Natural killer cell (primary cell): ENCODE measurements at regions not wholly inside any gene's neighbourhood (a gene's known extent, or its start where the extent isn't known, plus 50 kb on each side); places are given as distances from the start of the nearest gene placed in this dataset.
"Not testable (repeated sequence)": the region's sequence is repeated elsewhere in the genome, so short reads cannot be mapped to it uniquely, and the experiment has no call there.

Experiments
- ATAC-seq, 3 donors: fragments of 150-1000 bp in 2 of 3; fragments of 200-7000 bp in 1 of 3; cut with Tn5 transposase; 1 replicate in 1 of 3; 2 replicates in 2 of 3; pipeline ENCODE4 v1.10.0; 2021; ENCODE audit warnings: mild to moderate bottlenecking in 2 of 3, moderate library complexity in 2 of 3
- DNase-seq, 2 donors: peaks; one replicate each; pipeline versions ENCODE4 v3.0.0 to v3.0.0-alpha.2; 2013 to 2021; ENCODE audit warnings: mixed read lengths in 1 of 2
- H3K27ac ChIP-seq: one replicate; pipeline ENCODE4 v1.5.1; 2013; ENCODE audit warnings: mild to moderate bottlenecking, low read length
- H3K27me3 ChIP-seq: one replicate; pipeline ENCODE4 v1.6.1; 2013; ENCODE audit warnings: low read length; ENCODE audit not compliant: control insufficient read depth, insufficient read depth
- H3K36me3 ChIP-seq: one replicate; pipeline ENCODE4 v1.6.1; 2013; ENCODE audit warnings: low read length; ENCODE audit not compliant: control insufficient read depth, insufficient read depth
- H3K4me1 ChIP-seq: one replicate; pipeline ENCODE4 v1.6.1; 2013; ENCODE audit warnings: low read length; ENCODE audit not compliant: control insufficient read depth, insufficient read depth
- H3K4me3 ChIP-seq: one replicate; pipeline ENCODE4 v1.5.1; 2013; ENCODE audit warnings: low read length
- H3K9me3 ChIP-seq: one replicate; pipeline ENCODE4 v1.6.1; 2013; ENCODE audit warnings: low read length; ENCODE audit not compliant: control insufficient read depth, insufficient read depth
- H3K27ac Mint-ChIP-seq, 2 donors: one replicate each; pipeline ENCODE4 v1.8.0; 2022; ENCODE audit warnings: mild to moderate bottlenecking in 2 of 2, mixed read lengths in 2 of 2, moderate library complexity in 1 of 2
- H3K27me3 Mint-ChIP-seq, 2 donors: one replicate each; pipeline ENCODE4 v1.8.0; 2022; ENCODE audit warnings: low read depth in 2 of 2, mixed read lengths in 2 of 2
- H3K36me3 Mint-ChIP-seq: one replicate; pipeline ENCODE4 v1.8.0; 2022; ENCODE audit warnings: mixed read lengths
- H3K4me1 Mint-ChIP-seq, 2 donors: one replicate each; pipeline ENCODE4 v1.8.0; 2022; ENCODE audit warnings: mixed read lengths in 2 of 2
- H3K4me3 Mint-ChIP-seq: one replicate; pipeline ENCODE4 v1.8.0; 2022; ENCODE audit warnings: mild to moderate bottlenecking, moderate library complexity, mixed read lengths
- H3K9me3 Mint-ChIP-seq, 2 donors: one replicate each; pipeline ENCODE4 v1.8.0; 2022; ENCODE audit warnings: mixed read lengths in 2 of 2
- CTCF ChIP-seq: fragments of 200-600 bp; IDR thresholded peaks from one replicate; pipeline ENCODE4 v1.8.0; 2022; ENCODE audit warnings: antibody characterized with exemption
- WGBS: methylation state at CpG from one replicate; pipeline ENCODE4 v1.1.7; 2013; ENCODE audit warnings: missing lambda C conversion rate; ENCODE audit not compliant: insufficient coverage; 5-methylcytosine and 5-hydroxymethylcytosine counted together
- intact Hi-C: fragments of 100-400 bp; cut with micrococcal nuclease; formaldehyde crosslinking; loops from one replicate; pipeline ENCODE4 v1.14.2; 2022

GRCh38 chr12:91717804-91718203 is 427.8 kb downstream of the BTG1 start:
- H3K4me3 ChIP-seq = no peak overlapping the region
- H3K36me3 ChIP-seq = no peaks in the 10 kb centered on the region
- no peak for ATAC-seq
- no peak overlapping the region for H3K4me3 Mint-ChIP-seq
- H3K27me3 ChIP-seq = no peaks in the 10 kb centered on the region
- H3K27ac Mint-ChIP-seq = no peak overlapping the region
- no peaks in the 10 kb centered on the region for H3K4me1 ChIP-seq
- no CpG with 5 or more reads among the region's 3 CpGs for WGBS
- no peaks in the 10 kb centered on the region for H3K9me3 Mint-ChIP-seq
- no peaks in the 10 kb centered on the region for H3K9me3 ChIP-seq
- no peak for TF ChIP-seq CTCF
- H3K27me3 Mint-ChIP-seq = peaks cover 2 to 12% of the 10 kb centered on the region in 2 donors
- intact Hi-C loops = no loop called here
- H3K27ac ChIP-seq = no peak overlapping the region
- H3K4me1 Mint-ChIP-seq = peaks cover 4 to 5% of the 10 kb centered on the region in 2 donors
- no peak for DNase-seq
- H3K36me3 Mint-ChIP-seq = no peaks in the 10 kb centered on the region

- DNase-seq, H3K27me3 Mint-ChIP-seq, H3K9me3 Mint-ChIP-seq, ATAC-seq, H3K4me1 ChIP-seq, H3K36me3 Mint-ChIP-seq, H3K36me3 ChIP-seq, H3K27me3 ChIP-seq, H3K4me3 Mint-ChIP-seq, intact Hi-C loops, H3K27ac Mint-ChIP-seq, H3K27ac ChIP-seq, H3K4me1 Mint-ChIP-seq, H3K4me3 ChIP-seq, H3K9me3 ChIP-seq: not testable (repeated sequence)
- 92% methylated on average over 1 of the region's 2 CpGs for WGBS
These were observed 433.7 kb downstream of the BTG1 start for GRCh38 chr12:91711925-91712324.

GRCh38 chr12:91706466-91706865 is 439.2 kb downstream of the BTG1 start:
- TF ChIP-seq CTCF = no peak
- no peaks in the 10 kb centered on the region for H3K36me3 ChIP-seq
- no CpG with 5 or more reads among the region's 1 CpG for WGBS
- Mint-ChIP-seq H3K4me3 (no peak overlapping the region), H3K27ac (no peak overlapping the region), H3K4me1 (no peaks in the 10 kb centered on the region), H3K9me3 (no peaks in the 10 kb centered on the region), H3K36me3 (no peaks in the 10 kb centered on the region), H3K27me3 (peaks cover 3 to 8% of the 10 kb centered on the region in 2 donors)
- H3K9me3 ChIP-seq = no peaks in the 10 kb centered on the region
- H3K4me3 ChIP-seq = no peak overlapping the region
- H3K27me3 ChIP-seq = no peaks in the 10 kb centered on the region
- no peak for DNase-seq
- no peak for ATAC-seq
- intact Hi-C loops = no loop called here
- no peaks in the 10 kb centered on the region for H3K4me1 ChIP-seq
- no peak overlapping the region for H3K27ac ChIP-seq

GRCh38 chr12:91704446-91704845 is 441.2 kb downstream of the BTG1 start:
- Histone ChIP-seq H3K4me1 (no peaks in the 10 kb centered on the region), H3K9me3 (no peaks in the 10 kb centered on the region), H3K4me3 (no peak overlapping the region), H3K36me3 (no peaks in the 10 kb centered on the region), H3K27me3 (no peaks in the 10 kb centered on the region), H3K27ac (no peak overlapping the region)
- WGBS = 100% methylated on average over 1 of the region's 2 CpGs
- ATAC-seq (no peak), DNase-seq (no peak)
- Mint-ChIP-seq H3K36me3 (no peaks in the 10 kb centered on the region), H3K4me1 (no peaks in the 10 kb centered on the region), H3K27ac (no peak overlapping the region), H3K9me3 (no peaks in the 10 kb centered on the region), H3K27me3 (peaks cover 3 to 15% of the 10 kb centered on the region in 2 donors), H3K4me3 (no peak overlapping the region)
- no peak for TF ChIP-seq CTCF
- intact Hi-C loops = no loop called here
